ENCODE measurements at regions not wholly inside any gene's neighbourhood (a gene's known extent, or its start where the extent isn't known, plus 50 kb on each side); places are given as distances from the start of the nearest gene placed in this dataset.

GRCh38 chr13:85434927-85435326, 364.3 kb downstream of the SLITRK6 start:
- intact Hi-C loops (cut with DNase I) = no loop called here

GRCh38 chr13:85432881-85433280, 366.3 kb downstream of the SLITRK6 start:
- DNase-seq = no peak
- TF ChIP-seq CTCF (IDR thresholded peaks at IDR 0.05) = no peak
- Histone ChIP-seq H3K27ac (no peak overlapping the region), H3K4me3 (no peak overlapping the region), H3K9me3 (peaks cover 0 to 28% (median 0%) of the 10 kb centered on the region in 11 donors), H3K36me3 (no peaks in the 10 kb centered on the region), H3K27me3 (no peaks in the 10 kb centered on the region), H3K4me1 (no peaks in the 10 kb centered on the region)
- ATAC-seq = no peak
- intact Hi-C loops (cut with DNase I) = no loop called here

More at GRCh38 chr13:85434927-85435326, 364.3 kb downstream of the SLITRK6 start:
- H3K27me3 ChIP-seq = no peaks in the 10 kb centered on the region
- no peak for ATAC-seq
- DNase-seq = no peak
- H3K9me3 ChIP-seq = peaks cover 0 to 23% (median 0%) of the 10 kb centered on the region in 11 donors
- no peak overlapping the region for H3K4me3 ChIP-seq
- no peaks in the 10 kb centered on the region for H3K4me1 ChIP-seq
- H3K27ac ChIP-seq = no peak overlapping the region
- no peak for TF ChIP-seq CTCF (IDR thresholded peaks at IDR 0.05)
- H3K36me3 ChIP-seq = no peaks in the 10 kb centered on the region

DNA sequence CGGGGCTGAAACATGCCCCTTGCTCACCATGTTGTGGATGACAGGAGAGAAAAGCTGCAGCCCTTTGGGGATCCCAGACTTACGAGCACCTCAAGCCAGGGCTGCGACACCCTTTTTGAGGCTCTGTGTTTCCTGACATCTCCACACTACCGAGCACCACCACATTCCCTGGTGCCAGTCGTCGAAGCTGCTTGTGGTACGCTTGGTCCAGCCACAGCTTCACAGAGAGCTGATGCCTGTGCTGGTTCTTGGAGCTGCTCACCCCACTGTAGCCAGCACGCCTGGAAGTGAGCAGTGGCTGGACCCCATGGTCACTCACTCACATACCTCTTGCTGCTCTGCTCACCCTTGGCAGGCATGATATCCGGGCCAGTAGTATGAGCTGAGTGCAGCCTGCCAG, 367.5 kb downstream of the SLITRK6 start:
- intact Hi-C loops (cut with DNase I) = no loop called here
- no peak for TF ChIP-seq CTCF (IDR thresholded peaks at IDR 0.05)
- peaks cover 0 to 28% (median 0%) of the 10 kb centered on the region in 11 donors for H3K9me3 ChIP-seq
- no peak overlapping the region for H3K27ac ChIP-seq
- no peak overlapping the region for H3K4me3 ChIP-seq
- no peaks in the 10 kb centered on the region for H3K27me3 ChIP-seq
- 90 to 93% methylated on average over 9 of the region's 9 CpGs for WGBS, 2 donors
- no peaks in the 10 kb centered on the region for H3K4me1 ChIP-seq
- H3K36me3 ChIP-seq = no peaks in the 10 kb centered on the region
- DNase-seq (no peak), ATAC-seq (no peak)

GRCh38 chr13:85430216-85430794, 368.9 kb downstream of the SLITRK6 start:
- Histone ChIP-seq H3K4me1 (no peaks in the 10 kb centered on the region), H3K27me3 (no peaks in the 10 kb centered on the region), H3K4me3 (no peak overlapping the region), H3K36me3 (no peaks in the 10 kb centered on the region), H3K9me3 (peaks cover 0 to 28% (median 0%) of the 10 kb centered on the region in 11 donors), H3K27ac (no peak overlapping the region)
- no peak for TF ChIP-seq CTCF (IDR thresholded peaks at IDR 0.05)
- DNase-seq = no peak
- 94 to 98% methylated on average over 1 of the region's 1 CpG for WGBS, 2 donors
- intact Hi-C loops (cut with DNase I) = no loop called here
- no peak for ATAC-seq
